ENCODE measurements at regions not wholly inside any gene's neighbourhood (a gene's known extent, or its start where the extent isn't known, plus 50 kb on each side); places are given as distances from the start of the nearest gene placed in this dataset.
A peak's percentile ranks its signal among the peaks of the same experiment; 100 is the strongest.

- peak; percentile 84 for TF ChIP-seq EP300 (IDR thresholded peaks at IDR 0.05; ENCODE audit: borderline replicate concordance)
- TF ChIP-seq TCF12 (IDR thresholded peaks at IDR 0.05; ENCODE audit: low read depth) = peak; percentile 89
- no peak for TF ChIP-seq MAX (IDR thresholded peaks at IDR 0.05)
- no peak for TF ChIP-seq RAD21 (IDR thresholded peaks at IDR 0.05; ENCODE audit: low read depth)
- TF ChIP-seq NFIC (IDR thresholded peaks at IDR 0.05) = peak; percentile 74
- peak; percentile 71; the same call in 1 of the 2 replicates for TF ChIP-seq FOXM1 (IDR thresholded peaks at IDR 0.05; ENCODE audit: borderline replicate concordance, low read depth)
- no peak for TF ChIP-seq TAF1 (IDR thresholded peaks at IDR 0.05; ENCODE audit: low read depth)
- TF ChIP-seq CEBPB (IDR thresholded peaks at IDR 0.05) = peak; percentile 87
- TF ChIP-seq YY1 (IDR thresholded peaks at IDR 0.05; ENCODE audit: low read depth) = no peak
- peak; percentile 45 for TF ChIP-seq CREB1 (IDR thresholded peaks at IDR 0.05; ENCODE audit: low read depth)
- TF ChIP-seq TEAD4 (IDR thresholded peaks at IDR 0.05) = peak; percentile 77
- no peak for TF ChIP-seq EGR1 (IDR thresholded peaks at IDR 0.05)
- no peak for TF ChIP-seq REST (IDR thresholded peaks at IDR 0.05; ENCODE audit: low read depth)
- TF ChIP-seq USF1 (IDR thresholded peaks at IDR 0.05) = 0 out of 2 replicates have a peak, but pooled peaks have one; percentile 20
- no peak for TF ChIP-seq ZBTB7A (IDR thresholded peaks at IDR 0.05; ENCODE audit: low read depth)
Measured at GRCh38 chr5:21152611-21153010, 1164.6 kb upstream of the CDH18 start.

GRCh38 chr5:21145376-21145775, 1157.4 kb upstream of the CDH18 start:
- no peak for TF ChIP-seq MAX (IDR thresholded peaks at IDR 0.05)
- TF ChIP-seq RAD21 (IDR thresholded peaks at IDR 0.05; ENCODE audit: low read depth) = no peak
- no peak for TF ChIP-seq REST (IDR thresholded peaks at IDR 0.05; ENCODE audit: low read depth)
- TF ChIP-seq EP300 (IDR thresholded peaks at IDR 0.05; ENCODE audit: borderline replicate concordance) = no peak
- no peak for TF ChIP-seq FOXM1 (IDR thresholded peaks at IDR 0.05; ENCODE audit: borderline replicate concordance, low read depth)
- no peak for TF ChIP-seq TCF12 (IDR thresholded peaks at IDR 0.05; ENCODE audit: low read depth)
- no peak for TF ChIP-seq ZBTB7A (IDR thresholded peaks at IDR 0.05; ENCODE audit: low read depth)
- no peak for TF ChIP-seq CREB1 (IDR thresholded peaks at IDR 0.05; ENCODE audit: low read depth)
- no peak for TF ChIP-seq CEBPB (IDR thresholded peaks at IDR 0.05)
- no peak for TF ChIP-seq TEAD4 (IDR thresholded peaks at IDR 0.05)
- TF ChIP-seq USF1 (IDR thresholded peaks at IDR 0.05) = no peak
- no peak for TF ChIP-seq EGR1 (IDR thresholded peaks at IDR 0.05)
- TF ChIP-seq YY1 (IDR thresholded peaks at IDR 0.05; ENCODE audit: low read depth) = no peak

- no peak for TF ChIP-seq NFIC (IDR thresholded peaks at IDR 0.05)
Measured at GRCh38 chr5:21143686-21144085, 1155.7 kb upstream of the CDH18 start.

GRCh38 chr5:21142791-21143190, 1154.8 kb upstream of the CDH18 start:
- TF ChIP-seq TAF1 (IDR thresholded peaks at IDR 0.05; ENCODE audit: low read depth) (no peak), MAX (IDR thresholded peaks at IDR 0.05) (no peak), TCF12 (IDR thresholded peaks at IDR 0.05; ENCODE audit: low read depth) (no peak), USF1 (IDR thresholded peaks at IDR 0.05) (no peak), CEBPB (IDR thresholded peaks at IDR 0.05) (no peak), REST (IDR thresholded peaks at IDR 0.05; ENCODE audit: low read depth) (no peak), ZBTB7A (IDR thresholded peaks at IDR 0.05; ENCODE audit: low read depth) (no peak), TEAD4 (IDR thresholded peaks at IDR 0.05) (no peak)

Data from Ishikawa (cell line).